Right hindlimb (tissue), 1 donor: ENCODE measurements at regions not wholly inside any gene's neighbourhood (a gene's known extent, or its start where the extent isn't known, plus 50 kb on each side); places are given as distances from the start of the nearest gene placed in this dataset.

Experiments used
- DNase-seq: peaks from one replicate; pipeline ENCODE4 v3.0.0-alpha.2; 2018

GRCh38 chr9:74281674-74282073 is 215.5 kb upstream of the RORB start:
- DNase-seq = no peak

DNA sequence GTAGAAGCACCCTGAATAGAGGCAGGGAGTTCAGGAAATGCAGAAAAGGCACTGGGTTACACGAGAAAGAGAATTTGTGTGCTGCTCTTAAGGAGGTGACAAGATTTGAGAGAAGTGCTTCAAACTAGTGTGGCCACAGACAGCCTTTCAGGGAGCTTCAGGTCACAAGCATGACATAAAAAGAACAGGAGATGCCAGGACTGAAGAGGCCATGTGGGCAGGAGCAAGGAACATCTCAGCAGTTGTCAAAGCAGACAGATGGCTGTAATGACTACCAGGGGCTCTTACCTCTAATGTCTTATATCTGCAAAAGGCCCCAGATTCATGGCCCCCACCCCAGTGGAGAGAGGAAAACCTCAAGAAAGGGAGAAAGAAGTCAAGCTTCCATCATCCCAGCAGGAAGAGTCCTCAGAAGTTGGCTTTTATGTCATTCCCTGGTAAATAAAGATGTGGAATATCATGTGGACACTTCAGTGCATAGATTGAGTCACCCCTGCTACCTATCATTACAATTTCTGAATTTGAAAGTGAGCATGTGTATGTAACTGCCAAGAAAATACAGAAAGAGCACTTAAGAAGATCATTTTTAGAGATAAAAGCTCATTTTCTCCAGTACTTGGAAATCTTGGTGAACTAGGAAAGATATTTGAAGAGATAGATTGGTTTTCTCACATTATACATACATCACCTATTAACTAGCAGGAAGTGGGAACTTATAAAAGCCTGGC is 214.4 kb upstream of the RORB start:
- DNase-seq = no peak

GRCh38 chr9:74284581-74285450 is 212.3 kb upstream of the RORB start:
- DNase-seq = no peak

DNA sequence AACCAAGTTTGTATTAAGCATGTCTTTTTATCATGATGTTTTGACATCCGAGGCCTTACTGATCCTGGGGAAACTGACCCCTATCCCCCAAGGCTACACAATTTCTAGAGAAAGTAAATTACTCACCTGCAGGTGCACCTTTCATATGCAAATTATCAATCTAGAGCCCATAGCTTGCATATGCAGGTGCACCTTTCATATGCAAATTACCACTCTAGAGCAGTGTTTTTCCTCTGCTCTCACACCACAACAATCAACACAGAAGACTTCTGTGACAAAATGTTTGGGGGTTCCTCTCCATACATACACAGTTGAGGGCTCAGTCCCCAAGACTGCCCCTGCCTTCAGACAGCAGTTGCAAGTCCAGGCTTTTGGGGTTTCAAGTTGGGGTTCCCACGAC is 203.7 kb upstream of the RORB start:
- DNase-seq = no peak

DNA sequence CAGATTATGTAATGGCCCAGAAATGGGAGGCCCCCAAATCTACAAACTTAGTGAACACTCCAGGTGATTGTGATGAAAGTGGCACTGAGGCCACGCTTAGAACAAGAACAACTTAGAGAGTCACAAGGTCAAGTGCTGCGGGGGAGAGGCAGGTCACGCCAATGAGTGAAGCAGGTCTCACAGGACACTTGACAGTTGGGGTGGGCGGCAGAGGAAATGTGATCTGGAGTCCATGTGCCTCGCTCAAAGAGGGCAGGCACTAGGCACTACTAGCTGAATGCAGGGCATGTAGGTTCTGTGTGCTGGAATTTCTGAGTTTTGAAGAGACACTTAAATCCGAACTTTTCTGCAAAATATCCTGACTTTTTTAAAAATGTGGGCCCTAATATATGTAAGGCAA is 193.2 kb upstream of the RORB start:
- no peak for DNase-seq

DNA sequence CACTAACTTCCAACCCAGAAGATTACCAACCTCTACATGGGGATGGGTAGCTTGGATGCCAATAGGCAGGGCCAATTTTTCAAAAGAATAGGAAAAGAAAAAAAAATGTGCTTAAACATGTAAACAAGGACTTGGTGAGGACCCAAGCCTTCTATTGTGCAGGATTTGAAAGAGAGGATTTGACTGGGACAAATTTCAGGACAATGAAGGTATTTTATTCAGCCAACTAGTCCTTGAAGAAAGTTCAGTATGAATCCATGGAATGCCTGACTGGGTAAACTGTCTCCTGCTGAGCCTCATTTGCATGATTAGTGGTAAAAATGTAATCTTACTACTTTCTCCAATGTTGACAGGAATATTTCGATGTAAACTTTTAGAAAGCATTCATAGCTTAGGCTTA is 192.5 kb upstream of the RORB start:
- DNase-seq = no peak

DNA sequence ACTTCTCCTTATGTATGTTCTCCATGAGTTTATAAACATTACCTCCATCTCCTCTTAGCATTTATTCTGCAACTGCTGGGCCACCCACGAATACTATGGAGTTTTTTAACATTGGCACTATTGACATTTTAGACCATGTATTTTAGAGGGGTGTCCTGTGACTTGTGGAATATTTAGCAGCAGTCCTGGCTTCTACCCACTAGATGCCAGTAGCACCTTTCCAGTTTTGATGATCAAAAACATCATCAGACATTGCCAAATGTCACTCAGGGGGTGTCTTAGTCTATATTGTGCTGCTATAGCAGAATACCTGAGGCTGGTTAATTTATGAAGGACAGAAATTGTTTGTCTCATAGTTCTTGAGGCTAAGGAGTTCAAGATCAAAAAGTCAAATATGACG is 187.5 kb upstream of the RORB start:
- DNase-seq = no peak

DNA sequence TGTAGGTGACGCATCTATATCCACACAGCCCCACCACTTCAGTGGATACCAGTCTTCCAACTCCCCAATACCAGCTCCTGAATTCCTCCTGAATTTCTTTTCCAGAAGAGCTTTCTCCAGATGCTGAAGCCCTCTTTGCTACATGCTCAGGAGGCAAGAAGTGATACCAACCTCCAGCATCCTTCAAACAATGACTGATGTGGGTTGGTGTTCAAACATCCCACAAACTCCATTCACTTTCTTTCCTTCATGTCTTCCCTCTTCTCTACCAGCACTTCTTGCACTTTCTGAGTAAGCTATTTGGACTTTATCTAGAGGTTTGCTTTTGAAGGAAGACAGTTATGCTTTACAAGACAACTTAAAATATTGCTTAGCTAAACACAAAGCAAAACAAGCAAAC is 179.9 kb upstream of the RORB start:
- no peak for DNase-seq

GRCh38 chr9:74321396-74321795 is 175.7 kb upstream of the RORB start:
- DNase-seq = no peak

DNA sequence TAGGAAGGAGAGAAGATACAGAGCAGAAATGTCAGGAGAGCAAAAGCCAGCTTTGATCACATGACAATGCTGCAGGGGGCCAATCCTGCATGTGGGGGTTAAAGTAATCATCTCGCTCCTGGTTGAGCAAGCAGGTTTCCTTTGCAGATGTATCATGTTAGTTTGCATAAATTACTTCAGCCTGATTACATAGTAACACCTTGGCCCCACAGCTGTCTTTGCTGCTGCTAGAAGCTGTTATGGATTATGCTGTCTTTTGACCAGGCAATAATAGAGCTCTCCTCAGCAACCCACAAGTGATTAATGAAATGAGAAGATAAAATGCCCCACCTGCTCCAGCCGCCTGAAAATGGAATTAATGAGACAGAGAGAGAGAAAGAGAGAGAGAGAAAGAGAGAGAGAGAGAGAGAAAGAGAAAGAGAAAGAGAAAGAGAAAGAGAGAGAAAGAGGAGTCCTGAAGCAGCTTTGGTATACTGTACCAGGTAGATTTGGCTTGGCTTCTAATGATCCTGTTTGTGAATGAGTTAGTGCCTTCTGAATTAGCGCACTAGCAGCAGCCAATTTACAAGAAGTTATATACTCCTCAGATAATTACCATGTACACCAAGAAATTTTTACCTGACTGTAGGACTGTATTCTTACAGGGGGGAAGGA is 174.3 kb upstream of the RORB start:
- DNase-seq = no peak

- no peak for DNase-seq
Observed at GRCh38 chr9:74330487-74331214, 166.5 kb upstream of the RORB start.

GRCh38 chr9:74331607-74332006 is 165.5 kb upstream of the RORB start:
- no peak for DNase-seq

DNA sequence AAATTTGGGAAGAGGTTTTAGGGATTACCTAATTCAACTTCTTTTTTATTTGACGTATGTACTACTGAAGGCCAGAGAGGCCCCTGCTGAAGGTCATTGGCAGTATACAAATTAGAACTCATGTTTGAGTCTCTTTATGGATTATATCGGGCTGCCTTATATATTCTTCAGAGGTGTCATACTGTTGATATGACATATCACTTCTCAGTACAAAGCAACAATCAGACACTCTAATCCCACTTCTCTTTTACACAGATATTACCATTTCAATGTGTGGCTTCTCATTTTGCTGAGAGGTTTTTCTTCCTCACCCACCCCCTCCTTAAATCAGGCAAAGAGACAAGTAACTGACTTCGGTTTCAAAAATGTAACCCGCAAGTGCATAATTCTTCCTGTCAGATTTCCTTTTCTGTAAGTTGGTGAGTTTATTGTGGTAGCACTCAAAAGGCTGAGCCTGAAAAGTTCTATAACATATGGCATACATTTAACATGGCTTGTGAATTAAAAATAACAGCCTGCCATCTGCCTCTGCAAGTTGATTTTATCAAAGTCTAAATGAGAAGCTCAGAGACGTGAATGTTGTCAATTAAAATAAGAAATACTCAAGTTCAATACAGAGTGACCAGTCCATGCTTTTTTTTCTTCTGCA is 163.6 kb upstream of the RORB start:
- DNase-seq = no peak

GRCh38 chr9:74334271-74334670 is 162.9 kb upstream of the RORB start:
- DNase-seq = no peak

GRCh38 chr9:74336161-74336560 is 161.0 kb upstream of the RORB start:
- no peak for DNase-seq

- DNase-seq = no peak
Observed at GRCh38 chr9:74348777-74349176, 148.4 kb upstream of the RORB start.

- no peak for DNase-seq
Observed at GRCh38 chr9:74355107-74355506, 142.0 kb upstream of the RORB start.

DNA sequence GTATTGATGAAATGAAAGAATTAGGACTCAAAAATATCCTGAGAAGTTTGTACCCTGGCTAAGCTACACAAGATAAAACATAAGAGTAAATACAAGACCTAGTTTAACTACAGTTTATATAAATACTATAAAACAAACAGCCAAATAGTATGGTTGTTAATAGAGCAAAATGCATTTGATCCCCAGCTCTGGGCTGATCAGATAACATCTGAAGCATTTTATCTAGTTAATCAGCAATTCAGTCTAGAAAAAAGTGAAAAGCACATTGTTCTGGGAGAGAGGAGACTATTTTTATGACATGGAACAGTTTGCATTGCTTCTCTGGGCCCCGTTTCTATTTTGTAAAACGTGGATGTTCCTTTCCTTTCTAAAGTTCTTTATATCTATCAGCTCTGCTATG is 139.6 kb upstream of the RORB start:
- DNase-seq = no peak

GRCh38 chr9:74358959-74359358 is 138.2 kb upstream of the RORB start:
- no peak for DNase-seq

- no peak for DNase-seq
Observed at GRCh38 chr9:74361508-74361907, 135.6 kb upstream of the RORB start.

- no peak for DNase-seq
Observed at GRCh38 chr9:74362423-74362822, 134.7 kb upstream of the RORB start.

DNA sequence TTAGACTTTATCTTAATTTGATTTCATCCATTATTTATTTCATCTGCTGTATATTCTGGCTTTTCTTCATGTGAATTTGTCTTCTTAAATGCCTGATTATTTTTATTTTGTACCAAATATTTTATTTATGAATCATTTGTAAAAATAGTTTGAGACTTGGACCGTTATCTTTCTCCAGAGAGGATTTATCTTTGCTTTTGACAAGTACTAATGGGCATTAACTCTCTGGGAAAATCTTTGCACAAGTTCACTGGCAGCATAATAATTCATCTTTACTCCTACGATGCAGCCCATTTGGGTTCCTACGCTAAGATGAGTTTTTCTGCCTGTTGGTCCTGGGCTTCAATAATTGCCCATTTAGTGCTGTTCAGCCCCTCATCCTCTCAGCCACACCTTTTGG is 131.0 kb upstream of the RORB start:
- DNase-seq = no peak

DNA sequence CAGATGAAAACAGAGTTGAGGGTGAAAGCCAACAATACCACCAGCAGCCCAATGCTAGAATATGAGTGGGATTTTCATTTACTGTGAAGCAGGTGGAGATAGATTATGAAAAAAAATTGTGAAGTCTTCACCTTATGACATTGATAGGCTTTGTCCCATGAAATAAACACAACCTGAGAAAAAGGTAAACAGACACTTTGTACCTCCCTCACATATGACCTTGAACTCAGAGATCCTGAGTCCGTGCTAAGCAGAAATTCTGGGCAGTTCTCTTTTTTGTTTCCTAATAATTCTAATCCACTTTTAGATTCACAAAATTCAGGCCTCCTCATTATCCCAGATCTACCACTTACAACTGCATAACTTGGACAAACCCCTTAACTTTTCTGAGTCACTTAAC is 127.3 kb upstream of the RORB start:
- DNase-seq = no peak
